ENCODE measurements at regions not wholly inside any gene's neighbourhood (a gene's known extent, or its start where the extent isn't known, plus 50 kb on each side); places are given as distances from the start of the nearest gene placed in this dataset.

DNA sequence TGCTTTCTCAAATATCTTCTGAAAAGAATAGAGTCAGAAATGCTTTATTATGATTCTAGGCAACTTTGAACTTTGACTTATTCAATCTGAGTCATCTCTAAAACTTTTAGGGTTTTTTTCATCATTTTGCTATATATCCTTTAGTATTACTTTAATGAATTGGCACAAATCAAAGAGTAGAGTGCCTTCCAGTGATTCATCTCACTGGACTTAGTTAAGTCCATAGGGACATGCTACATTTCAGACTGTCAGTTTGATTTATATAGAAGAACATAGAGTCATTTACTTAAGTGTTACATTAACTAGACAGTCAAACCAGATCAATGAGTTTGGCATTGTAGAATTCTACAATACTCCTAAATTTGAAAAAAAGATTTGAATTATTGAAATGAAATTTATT lies 1235.7 kb upstream of the MAP3K7 start:
- TF ChIP-seq CTCF (IDR thresholded peaks at IDR 0.05; ENCODE audit: extremely low read depth, missing control alignments), result no peak
- no peak for DNase-seq (ENCODE audit: low spot score)

- no peak for TF ChIP-seq CTCF (IDR thresholded peaks at IDR 0.05; ENCODE audit: extremely low read depth, missing control alignments)
- DNase-seq (ENCODE audit: low spot score), result no peak
These were observed 1229.5 kb upstream of the MAP3K7 start for GRCh38 chr6:91816335-91816734.

DNA sequence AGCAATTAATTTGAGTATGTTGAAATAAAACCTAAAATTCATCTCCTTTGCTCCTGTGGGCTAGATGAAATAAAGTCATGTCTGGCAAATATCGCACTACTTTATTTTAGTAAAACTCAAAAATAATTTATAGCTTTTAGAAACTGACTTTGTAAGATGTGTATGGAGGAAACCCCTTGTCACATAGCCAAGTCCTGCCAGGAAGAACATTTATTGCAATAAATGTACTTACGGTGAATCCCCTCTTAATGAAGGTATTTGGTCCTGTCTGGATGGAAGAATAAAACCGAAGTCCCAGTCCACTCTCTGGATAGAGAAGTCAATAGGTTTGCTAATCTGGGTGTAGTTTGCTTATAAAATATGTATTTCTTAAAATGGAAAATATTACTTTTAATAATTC lies 1226.8 kb upstream of the MAP3K7 start:
- TF ChIP-seq CTCF (IDR thresholded peaks at IDR 0.05; ENCODE audit: extremely low read depth, missing control alignments), result no peak

DNA sequence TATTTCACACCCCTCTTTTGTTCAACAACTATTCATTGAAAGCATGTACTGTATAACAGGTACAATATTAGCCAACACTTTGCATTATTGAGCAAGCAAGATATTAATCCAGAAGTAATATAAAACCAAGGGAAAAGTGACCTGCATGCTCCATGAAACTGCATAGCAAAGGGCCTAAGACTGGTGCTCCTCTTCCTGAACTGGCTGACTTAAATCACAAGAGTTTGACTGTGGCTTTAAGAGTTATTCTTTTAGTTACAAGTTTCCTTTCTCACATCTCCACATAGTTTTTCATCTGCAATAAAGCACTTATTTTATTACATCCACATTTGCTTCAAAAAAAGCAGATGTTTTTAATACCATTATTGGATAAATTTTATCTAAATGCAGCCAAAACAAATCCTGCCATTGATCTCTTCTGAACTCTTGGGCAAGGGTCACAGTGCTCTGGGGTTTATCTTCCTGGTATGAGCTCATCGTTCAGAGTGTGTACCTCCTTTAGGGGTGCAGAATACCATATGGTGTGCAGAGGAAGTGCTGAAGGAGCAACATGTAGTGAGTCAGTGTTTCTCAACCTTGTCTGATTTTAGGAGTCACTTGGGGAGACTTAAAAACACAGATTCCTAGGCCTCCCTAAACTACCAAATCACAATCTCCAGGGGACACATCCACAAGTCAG lies 1225.9 kb upstream of the MAP3K7 start:
- no peak for TF ChIP-seq CTCF (IDR thresholded peaks at IDR 0.05; ENCODE audit: extremely low read depth, missing control alignments)
- no peak for DNase-seq (ENCODE audit: low spot score)

More for the DNA sequence above, 1226.8 kb upstream of the MAP3K7 start:
- DNase-seq (ENCODE audit: low spot score), result no peak

DNA sequence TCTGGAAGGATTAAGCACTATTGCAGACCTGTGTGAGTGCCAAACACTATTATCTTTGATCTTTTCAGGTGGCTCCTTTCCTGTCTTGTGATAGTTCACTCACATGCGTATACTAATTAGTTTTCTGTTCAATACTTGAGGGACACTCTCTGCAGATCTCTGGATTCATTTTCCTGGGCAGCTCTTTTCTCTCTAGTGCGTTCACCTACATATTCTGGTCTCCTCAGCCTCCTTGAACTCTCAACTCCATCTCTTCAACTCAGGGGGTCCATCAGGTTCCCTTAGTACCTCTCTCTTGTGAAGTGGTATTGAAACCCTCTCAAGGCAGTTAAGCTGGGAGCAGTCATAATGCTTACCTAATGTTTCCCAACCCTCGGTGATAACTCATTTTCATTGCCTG lies 1218.1 kb upstream of the MAP3K7 start:
- no peak for TF ChIP-seq CTCF (IDR thresholded peaks at IDR 0.05; ENCODE audit: extremely low read depth, missing control alignments)
- no peak for DNase-seq (ENCODE audit: low spot score)

GRCh38 chr6:91802431-91802830 lies 1215.6 kb upstream of the MAP3K7 start:
- no peak for TF ChIP-seq CTCF (IDR thresholded peaks at IDR 0.05; ENCODE audit: extremely low read depth, missing control alignments)
- DNase-seq (ENCODE audit: low spot score), result no peak

DNA sequence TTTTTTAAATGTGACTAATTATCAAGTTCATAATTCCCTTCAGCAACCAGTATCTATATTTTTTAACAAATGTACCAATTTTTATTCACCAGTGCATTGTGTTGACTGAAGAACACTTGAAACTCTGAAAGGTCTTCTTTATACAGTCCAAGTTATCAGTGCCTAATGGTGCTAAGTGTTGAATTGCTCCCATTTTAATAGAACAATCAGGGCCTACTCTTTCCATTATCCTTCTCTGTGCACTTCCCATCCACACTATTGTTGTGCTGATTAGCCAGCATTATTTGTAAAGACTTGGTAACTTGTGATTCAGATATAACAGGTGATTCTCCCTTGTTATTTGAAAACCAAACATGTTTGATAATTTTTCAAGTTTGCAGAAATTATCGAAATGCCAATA lies 1209.7 kb upstream of the MAP3K7 start:
- no peak for DNase-seq (ENCODE audit: low spot score)
- no peak for TF ChIP-seq CTCF (IDR thresholded peaks at IDR 0.05; ENCODE audit: extremely low read depth, missing control alignments)

Measured in GM20000 (cell line).